ENCODE measurements at regions not wholly inside any gene's neighbourhood (a gene's known extent, or its start where the extent isn't known, plus 50 kb on each side); places are given as distances from the start of the nearest gene placed in this dataset.

DNA sequence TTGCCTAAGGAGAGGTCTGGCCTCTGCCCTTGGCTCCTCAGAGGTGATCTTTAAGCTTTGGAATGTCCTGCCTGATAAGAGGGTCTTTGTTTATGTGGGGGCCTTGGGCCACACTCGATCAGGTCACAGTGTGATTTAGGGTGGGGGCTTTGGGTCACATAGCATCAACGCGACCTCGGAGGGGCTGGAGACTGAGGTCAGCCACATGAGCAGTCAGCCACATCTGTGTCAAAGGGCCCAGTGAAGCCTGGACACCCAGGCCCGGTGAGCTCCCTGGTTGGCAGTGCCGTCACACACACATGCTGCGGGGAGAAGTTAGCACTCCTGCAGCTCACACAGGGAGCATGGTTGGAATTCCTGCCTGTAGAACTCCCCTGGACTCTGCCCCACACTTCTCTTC lies 345.0 kb downstream of the NPHP4 start:
- Histone ChIP-seq H2AFZ (ENCODE audit: control insufficient read depth, low read depth, low read length) (no peak overlapping the region), H3K27me3 (replicated peaks in 1 of 2; ENCODE audit: control insufficient read depth in 2 of 2, insufficient read depth in 2 of 2, low read length in 1 of 2) (no peaks in the 10 kb centered on the region), H3K79me2 (ENCODE audit: control insufficient read depth, insufficient read depth, low read length) (no peaks in the 10 kb centered on the region), H4K20me1 (ENCODE audit: control insufficient read depth, insufficient read depth) (no peaks in the 10 kb centered on the region), H3K4me3 (no peak overlapping the region), H3K36me3 (ENCODE audit: control insufficient read depth in 2 of 2, insufficient read depth in 2 of 2, low read length in 1 of 2) (no peaks in the 10 kb centered on the region), H3K4me1 (ENCODE audit: control insufficient read depth, insufficient read depth, low read length) (no peaks in the 10 kb centered on the region), H3K27ac (ENCODE audit: control insufficient read depth, insufficient read depth) (no peak overlapping the region), H3K4me2 (ENCODE audit: control insufficient read depth, insufficient read depth) (no peak overlapping the region), H3K9ac (ENCODE audit: control insufficient read depth, insufficient read depth, low read length) (no peak overlapping the region), H3K9me3 (replicated peaks; ENCODE audit: control insufficient read depth, insufficient read depth, low read length) (no peaks in the 10 kb centered on the region; the same call in 2 of the 3 replicates)
- ChIA-PET SMC1A (ENCODE audit: uncharacterized antibody, unreplicated experiment) (no interaction called here), RAD21 (ENCODE audit: unreplicated experiment) (no interaction called here), CTCF (no interaction called here), POLR2A (no interaction called here)
- in situ Hi-C loops (cut with MboI): no loop called here
- 35% methylated on average over 7 of the region's 7 CpGs for WGBS (ENCODE audit: insufficient coverage, insufficient replicate concordance, low lambda C conversion rate, missing lambda C conversion rate)
- no peak for FAIRE-seq
- TF ChIP-seq CEBPB (IDR thresholded peaks at IDR 0.05; ENCODE audit: borderline replicate concordance in 1 of 2, low read depth in 2 of 2, low read length in 2 of 2) (no peak), SUPT20H (IDR thresholded peaks at IDR 0.05; ENCODE audit: borderline replicate concordance, control insufficient read depth, low read depth, low read length) (no peak), FOXK2 (IDR thresholded peaks at IDR 0.05) (no peak)
- no TSS peak for BruUV-seq (replicated peaks)
- no peak for DNase-seq (ENCODE audit: low read depth, low spot score)
- intact Hi-C loops (cut with micrococcal nuclease; ENCODE audit: unreplicated experiment): no loop called here
- no peak for ATAC-seq

DNA sequence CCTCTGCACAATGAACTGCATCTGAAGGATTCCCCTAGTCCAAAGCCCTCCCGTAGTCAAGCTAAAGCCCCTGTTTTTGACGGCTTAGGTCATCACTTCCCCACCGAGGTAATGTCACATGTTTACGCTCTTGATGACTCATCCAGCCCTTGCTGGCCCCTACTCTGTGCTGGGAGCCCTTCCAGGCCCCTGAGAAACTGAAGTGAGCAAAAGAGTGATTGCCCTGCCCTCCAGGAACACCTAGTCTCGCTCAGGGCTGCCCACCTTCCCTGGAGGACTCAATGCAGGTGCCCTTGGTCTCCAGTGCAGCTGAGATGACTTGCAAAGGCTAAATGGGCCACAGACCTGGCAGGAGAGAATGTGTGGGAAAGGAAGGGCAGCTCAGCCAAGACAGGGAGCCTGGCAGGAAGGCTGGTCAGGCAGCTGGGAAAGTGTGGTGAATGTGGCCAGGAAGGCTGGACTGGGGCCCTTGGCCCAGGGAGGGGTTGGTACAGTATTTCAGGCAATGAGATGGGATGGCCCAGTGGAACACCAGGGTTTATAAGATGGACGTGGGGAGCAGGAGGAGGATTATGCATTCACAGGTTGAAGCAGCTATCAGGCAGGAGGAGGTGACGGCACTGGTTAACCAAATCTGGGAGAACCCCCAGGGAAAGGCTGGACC lies 345.6 kb downstream of the NPHP4 start:
- ChIA-PET RAD21 (ENCODE audit: unreplicated experiment) (no interaction called here), SMC1A (ENCODE audit: uncharacterized antibody, unreplicated experiment) (no interaction called here), CTCF (no interaction called here), POLR2A (interaction anchor here (0.6 kb wide), 1 partner anchor 1227 kb away, joined by 4 read pairs; no protein-coding TSS in a partner anchor)
- ATAC-seq (no peak), DNase-seq (ENCODE audit: low read depth, low spot score) (no peak), FAIRE-seq (no peak)
- no TSS peak for BruUV-seq (replicated peaks)
- no peaks in the 10 kb centered on the region for H3K79me2 ChIP-seq (ENCODE audit: control insufficient read depth, insufficient read depth, low read length)
- H3K36me3 ChIP-seq (ENCODE audit: control insufficient read depth in 2 of 2, insufficient read depth in 2 of 2, low read length in 1 of 2): no peaks in the 10 kb centered on the region
- no peaks in the 10 kb centered on the region for H3K4me1 ChIP-seq (ENCODE audit: control insufficient read depth, insufficient read depth, low read length)
- H3K4me2 ChIP-seq (ENCODE audit: control insufficient read depth, insufficient read depth): no peak overlapping the region
- H4K20me1 ChIP-seq (ENCODE audit: control insufficient read depth, insufficient read depth): no peaks in the 10 kb centered on the region
- in situ Hi-C loops (cut with MboI) (no loop called here), intact Hi-C loops (cut with micrococcal nuclease; ENCODE audit: unreplicated experiment) (no loop called here)
- no peak overlapping the region for H2AFZ ChIP-seq (ENCODE audit: control insufficient read depth, low read depth, low read length)
- H3K9ac ChIP-seq (ENCODE audit: control insufficient read depth, insufficient read depth, low read length): no peak overlapping the region
- 24% methylated on average over 7 of the region's 7 CpGs for WGBS (ENCODE audit: insufficient coverage, insufficient replicate concordance, low lambda C conversion rate, missing lambda C conversion rate)
- no peaks in the 10 kb centered on the region; the same call in 2 of the 3 replicates for H3K9me3 ChIP-seq (replicated peaks; ENCODE audit: control insufficient read depth, insufficient read depth, low read length)
- no peak overlapping the region for H3K27ac ChIP-seq (ENCODE audit: control insufficient read depth, insufficient read depth)
- H3K27me3 ChIP-seq (replicated peaks in 1 of 2; ENCODE audit: control insufficient read depth in 2 of 2, insufficient read depth in 2 of 2, low read length in 1 of 2): no peaks in the 10 kb centered on the region
- no peak overlapping the region for H3K4me3 ChIP-seq
- no peak for TF ChIP-seq NFYA (IDR thresholded peaks at IDR 0.05; ENCODE audit: borderline replicate concordance, low read depth, low read length)
- TF ChIP-seq RAD21 (IDR thresholded peaks at IDR 0.05; ENCODE audit: insufficient read depth, low read depth, low read length): no peak
- no peak for TF ChIP-seq POU2F2 (IDR thresholded peaks at IDR 0.05; ENCODE audit: borderline replicate concordance, low read depth, low read length)
- no peak for TF ChIP-seq RELA (IDR thresholded peaks at IDR 0.05; ENCODE audit: borderline replicate concordance, partially characterized antibody)
- TF ChIP-seq SPI1 (IDR thresholded peaks at IDR 0.05; ENCODE audit: borderline replicate concordance, insufficient read depth, low read depth, low read length): no peak
- no peak for TF ChIP-seq KAT2A (conservative IDR thresholded peaks at IDR 0.05; ENCODE audit: control insufficient read depth, low read depth, low read length)
- TF ChIP-seq, protein P1, sequence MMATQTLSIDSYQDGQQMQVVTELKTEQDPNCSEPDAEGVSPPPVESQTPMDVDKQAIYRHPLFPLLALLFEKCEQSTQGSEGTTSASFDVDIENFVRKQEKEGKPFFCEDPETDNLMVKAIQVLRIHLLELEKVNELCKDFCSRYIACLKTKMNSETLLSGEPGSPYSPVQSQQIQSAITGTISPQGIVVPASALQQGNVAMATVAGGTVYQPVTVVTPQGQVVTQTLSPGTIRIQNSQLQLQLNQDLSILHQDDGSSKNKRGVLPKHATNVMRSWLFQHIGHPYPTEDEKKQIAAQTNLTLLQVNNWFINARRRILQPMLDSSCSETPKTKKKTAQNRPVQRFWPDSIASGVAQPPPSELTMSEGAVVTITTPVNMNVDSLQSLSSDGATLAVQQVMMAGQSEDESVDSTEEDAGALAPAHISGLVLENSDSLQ (IDR thresholded peaks at IDR 0.05): no peak
- TF ChIP-seq, protein P2, sequence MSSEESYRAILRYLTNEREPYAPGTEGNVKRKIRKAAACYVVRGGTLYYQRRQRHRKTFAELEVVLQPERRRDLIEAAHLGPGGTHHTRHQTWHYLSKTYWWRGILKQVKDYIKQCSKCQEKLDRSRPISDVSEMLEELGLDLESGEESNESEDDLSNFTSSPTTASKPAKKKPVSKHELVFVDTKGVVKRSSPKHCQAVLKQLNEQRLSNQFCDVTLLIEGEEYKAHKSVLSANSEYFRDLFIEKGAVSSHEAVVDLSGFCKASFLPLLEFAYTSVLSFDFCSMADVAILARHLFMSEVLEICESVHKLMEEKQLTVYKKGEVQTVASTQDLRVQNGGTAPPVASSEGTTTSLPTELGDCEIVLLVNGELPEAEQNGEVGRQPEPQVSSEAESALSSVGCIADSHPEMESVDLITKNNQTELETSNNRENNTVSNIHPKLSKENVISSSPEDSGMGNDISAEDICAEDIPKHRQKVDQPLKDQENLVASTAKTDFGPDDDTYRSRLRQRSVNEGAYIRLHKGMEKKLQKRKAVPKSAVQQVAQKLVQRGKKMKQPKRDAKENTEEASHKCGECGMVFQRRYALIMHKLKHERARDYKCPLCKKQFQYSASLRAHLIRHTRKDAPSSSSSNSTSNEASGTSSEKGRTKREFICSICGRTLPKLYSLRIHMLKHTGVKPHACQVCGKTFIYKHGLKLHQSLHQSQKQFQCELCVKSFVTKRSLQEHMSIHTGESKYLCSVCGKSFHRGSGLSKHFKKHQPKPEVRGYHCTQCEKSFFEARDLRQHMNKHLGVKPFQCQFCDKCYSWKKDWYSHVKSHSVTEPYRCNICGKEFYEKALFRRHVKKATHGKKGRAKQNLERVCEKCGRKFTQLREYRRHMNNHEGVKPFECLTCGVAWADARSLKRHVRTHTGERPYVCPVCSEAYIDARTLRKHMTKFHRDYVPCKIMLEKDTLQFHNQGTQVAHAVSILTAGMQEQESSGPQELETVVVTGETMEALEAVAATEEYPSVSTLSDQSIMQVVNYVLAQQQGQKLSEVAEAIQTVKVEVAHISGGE (CRISPR knock-in tag; IDR thresholded peaks at IDR 0.05): no peak
- TF ChIP-seq CEBPB (IDR thresholded peaks at IDR 0.05; ENCODE audit: borderline replicate concordance in 1 of 2, low read depth in 2 of 2, low read length in 2 of 2): no peak
